Body of pancreas (tissue), 4 donors: ENCODE measurements at regions not wholly inside any gene's neighbourhood (a gene's known extent, or its start where the extent isn't known, plus 50 kb on each side); places are given as distances from the start of the nearest gene placed in this dataset.

Experiments used
- ATAC-seq: fragments of 150-250 bp; one replicate; pipeline ENCODE4 v1.9.1; 2016
- DNase-seq, 4 donors: peaks; one replicate each; pipeline ENCODE4 v3.0.0-alpha.2; 2019
- H3K27ac ChIP-seq, 4 donors: fragments of 200-600 bp; sonication (generic); 1 replicate in 3 of 4; 2 replicates in 1 of 4; pipeline versions ENCODE4 v1.5.1 to v1.6.1; 2016 to 2019; ENCODE audit warnings: mild to moderate bottlenecking in 1 of 4, mixed read lengths in 1 of 4, moderate library complexity in 1 of 4
- H3K27me3 ChIP-seq, 2 donors: fragments of 200-600 bp; sonication (generic); one replicate each; pipeline ENCODE4 v1.6.0; 2016; ENCODE audit warnings: mild to moderate bottlenecking in 1 of 2
- H3K36me3 ChIP-seq, 2 donors: fragments of 200-600 bp; sonication (generic); replicated peaks in 1 of 2; 2 replicates each; pipeline ENCODE4 v1.5.1; 2016; ENCODE audit warnings: low read depth in 2 of 2; ENCODE audit not compliant: insufficient read depth in 1 of 2
- H3K4me1 ChIP-seq: fragments of 200-600 bp; sonication (generic); one replicate; pipeline ENCODE4 v1.6.0; 2016
- H3K4me3 ChIP-seq, 2 donors: fragments of 200-600 bp; sonication (generic); 1 replicate in 1 of 2; 2 replicates in 1 of 2; pipeline ENCODE4 v1.5.1; 2016 to 2019
- H3K9me3 ChIP-seq, 3 donors: fragments of 200-600 bp; sonication (generic); 1 replicate in 2 of 3; 2 replicates in 1 of 3; pipeline ENCODE4 v1.5.1; 2016
- CTCF ChIP-seq, 7 experiments: fragments of 450-650 bp in 4 of 7; fragments of 200-600 bp in 3 of 7; sonication (generic) in 3 of 7; IDR thresholded peaks; one replicate each; pipeline ENCODE4 v1.5.1; 2016 to 2019; ENCODE audit warnings: antibody characterized with exemption in 7 of 7
- POLR2A ChIP-seq, 3 donors: fragments of 450-650 bp; IDR thresholded peaks; one replicate each; pipeline ENCODE4 v1.6.1; 2016; ENCODE audit warnings: antibody characterized with exemption in 3 of 3, mild to moderate bottlenecking in 2 of 3
- WGBS, 2 donors: methylation state at CpG; one replicate each; pipeline ENCODE4 v1.1.5; 2017; 5-methylcytosine and 5-hydroxymethylcytosine counted together
- intact Hi-C: fragments of 100-400 bp; cut with DNase I; formaldehyde crosslinking; loops from one replicate; pipeline ENCODE4 v1.15.1; 2023

- H3K4me3 ChIP-seq: no peak overlapping the region
- H3K27ac ChIP-seq: no peak overlapping the region
- H3K4me1 ChIP-seq: no peaks in the 10 kb centered on the region
- intact Hi-C loops: no loop called here
- ATAC-seq (no peak), DNase-seq (no peak)
- no peaks in the 10 kb centered on the region for H3K9me3 ChIP-seq
- no peaks in the 10 kb centered on the region for H3K36me3 ChIP-seq
- no peak for TF ChIP-seq CTCF (IDR thresholded peaks at IDR 0.05)
- TF ChIP-seq POLR2A (IDR thresholded peaks at IDR 0.05): no peak
- WGBS, 2 donors: 73 to 80% methylated on average over 2 of the region's 2 CpGs
- no peaks in the 10 kb centered on the region for H3K27me3 ChIP-seq
These were observed 348.6 kb downstream of the USP25 start for GRCh38 chr21:16078382-16078781.

- no peak overlapping the region for H3K4me3 ChIP-seq
- H3K27ac ChIP-seq: no peak overlapping the region
- WGBS, 2 donors: 73 to 84% methylated on average over 1 of the region's 1 CpG
- no peaks in the 10 kb centered on the region for H3K27me3 ChIP-seq
- DNase-seq (no peak), ATAC-seq (no peak)
- intact Hi-C loops: loop anchor here (10.0 kb wide), 1 partner anchor 255 kb away; no protein-coding TSS in a partner anchor
- TF ChIP-seq POLR2A (IDR thresholded peaks at IDR 0.05) (no peak), CTCF (IDR thresholded peaks at IDR 0.05) (no peak)
- H3K36me3 ChIP-seq: no peaks in the 10 kb centered on the region
- no peaks in the 10 kb centered on the region for H3K9me3 ChIP-seq
- no peaks in the 10 kb centered on the region for H3K4me1 ChIP-seq
These were observed 350.0 kb downstream of the USP25 start for GRCh38 chr21:16079830-16080229.

GRCh38 chr21:16081304-16081703, 351.5 kb downstream of the USP25 start:
- whole genome bisulfite sequencing, 2 donors: 58 to 64% methylated on average over 2 of the region's 2 CpGs
- intact Hi-C loops: loop anchor here (10.0 kb wide), 1 partner anchor 253 kb away; no protein-coding TSS in a partner anchor
- TF ChIP-seq CTCF (IDR thresholded peaks at IDR 0.05): no peak
- TF ChIP-seq POLR2A (IDR thresholded peaks at IDR 0.05): no peak
- no peaks in the 10 kb centered on the region for H3K27me3 ChIP-seq
- H3K36me3 ChIP-seq: no peaks in the 10 kb centered on the region
- DNase-seq (no peak), ATAC-seq (no peak)
- no peak overlapping the region for H3K27ac ChIP-seq
- H3K9me3 ChIP-seq: no peaks in the 10 kb centered on the region
- no peak overlapping the region for H3K4me3 ChIP-seq
- no peaks in the 10 kb centered on the region for H3K4me1 ChIP-seq

GRCh38 chr21:16082038-16082816, 352.4 kb downstream of the USP25 start:
- no peak overlapping the region for H3K27ac ChIP-seq
- DNase-seq (no peak), ATAC-seq (peak; percentile 35)
- no peaks in the 10 kb centered on the region for H3K4me1 ChIP-seq
- TF ChIP-seq CTCF (IDR thresholded peaks at IDR 0.05): peak in 6 of 7 experiments; percentile 42 to 66 (median 48)
- TF ChIP-seq POLR2A (IDR thresholded peaks at IDR 0.05): no peak
- no peaks in the 10 kb centered on the region for H3K36me3 ChIP-seq
- no peak overlapping the region for H3K4me3 ChIP-seq
- 35 to 43% methylated on average over 6 of the region's 6 CpGs for WGBS, 2 donors
- intact Hi-C loops: loop anchor here (10.0 kb wide), 1 partner anchor 253 kb away; no protein-coding TSS in a partner anchor
- H3K9me3 ChIP-seq: no peaks in the 10 kb centered on the region
- no peaks in the 10 kb centered on the region for H3K27me3 ChIP-seq
